CD8-positive, alpha-beta memory T cell (primary cell): ENCODE measurements at regions not wholly inside any gene's neighbourhood (a gene's known extent, or its start where the extent isn't known, plus 50 kb on each side); places are given as distances from the start of the nearest gene placed in this dataset.

Source experiments
- CTCF ChIA-PET: fragments of 350-600 bp; sonication (Branson Sonifier 250); formaldehyde crosslinking; loops from one replicate; lab custom pipeline; 2021; ENCODE audit warnings: antibody characterized with exemption; lab: Charles Lee
- POLR2A ChIA-PET: fragments of 350-600 bp; sonication (Branson Sonifier 250); formaldehyde crosslinking; loops from one replicate; lab custom pipeline; 2021; ENCODE audit warnings: antibody characterized with exemption; lab: Charles Lee
- DNase-seq, 5 donors: peaks; one replicate each; pipeline versions ENCODE4 v3.0.0 to v3.0.0-alpha.2; 2020 to 2022; ENCODE audit warnings: mixed read lengths in 1 of 5
- H3K27ac ChIP-seq: one replicate; pipeline ENCODE4 v1.7.0; 2013; ENCODE audit warnings: low read depth, mild to moderate bottlenecking, low read length, moderate library complexity
- H3K27me3 ChIP-seq: 2 replicates; pipeline ENCODE4 v1.7.0; 2013; ENCODE audit warnings: low read length, mild to moderate bottlenecking; ENCODE audit not compliant: insufficient read depth, poor library complexity, severe bottlenecking
- H3K36me3 ChIP-seq: 2 replicates; pipeline ENCODE4 v1.7.0; 2013; ENCODE audit warnings: mild to moderate bottlenecking, low read length, moderate library complexity; ENCODE audit not compliant: insufficient read depth
- H3K4me1 ChIP-seq: 2 replicates; pipeline ENCODE4 v1.7.0; 2013; ENCODE audit warnings: mild to moderate bottlenecking, low read length, moderate library complexity; ENCODE audit not compliant: insufficient read depth
- H3K4me3 ChIP-seq: 2 replicates; pipeline ENCODE4 v1.7.0; 2013; ENCODE audit warnings: mild to moderate bottlenecking, low read length
- H3K9me3 ChIP-seq: 2 replicates; pipeline ENCODE4 v1.7.0; 2013; ENCODE audit warnings: mild to moderate bottlenecking, low read length
- H3K27ac Mint-ChIP-seq, 8 donors: one replicate each; pipeline ENCODE4 v1.8.0; 2020 to 2021; ENCODE audit warnings: mixed read lengths in 8 of 8, mild to moderate bottlenecking in 6 of 8, inconsistent platforms in 3 of 8, moderate library complexity in 3 of 8
- H3K27me3 Mint-ChIP-seq, 2 donors: one replicate each; pipeline ENCODE4 v1.8.0; 2020 to 2021; ENCODE audit warnings: mixed read lengths in 2 of 2, mild to moderate bottlenecking in 1 of 2, moderate library complexity in 1 of 2
- H3K36me3 Mint-ChIP-seq, 3 donors: one replicate each; pipeline ENCODE4 v1.8.0; 2020 to 2021; ENCODE audit warnings: mixed read lengths in 3 of 3, inconsistent platforms in 1 of 3, mild to moderate bottlenecking in 1 of 3
- H3K4me1 Mint-ChIP-seq, 3 donors: one replicate each; pipeline ENCODE4 v1.8.0; 2020 to 2021; ENCODE audit warnings: mixed read lengths in 3 of 3, inconsistent platforms in 1 of 3, mild to moderate bottlenecking in 1 of 3
- H3K4me3 Mint-ChIP-seq, 7 donors: one replicate each; pipeline ENCODE4 v1.8.0; 2020 to 2021; ENCODE audit warnings: mixed read lengths in 7 of 7, mild to moderate bottlenecking in 6 of 7, moderate library complexity in 4 of 7, inconsistent platforms in 2 of 7
- H3K9me3 Mint-ChIP-seq, 5 donors: one replicate each; pipeline ENCODE4 v1.8.0; 2020 to 2022; ENCODE audit warnings: mixed read lengths in 5 of 5, mild to moderate bottlenecking in 3 of 5, moderate library complexity in 2 of 5, inconsistent platforms in 1 of 5

DNA sequence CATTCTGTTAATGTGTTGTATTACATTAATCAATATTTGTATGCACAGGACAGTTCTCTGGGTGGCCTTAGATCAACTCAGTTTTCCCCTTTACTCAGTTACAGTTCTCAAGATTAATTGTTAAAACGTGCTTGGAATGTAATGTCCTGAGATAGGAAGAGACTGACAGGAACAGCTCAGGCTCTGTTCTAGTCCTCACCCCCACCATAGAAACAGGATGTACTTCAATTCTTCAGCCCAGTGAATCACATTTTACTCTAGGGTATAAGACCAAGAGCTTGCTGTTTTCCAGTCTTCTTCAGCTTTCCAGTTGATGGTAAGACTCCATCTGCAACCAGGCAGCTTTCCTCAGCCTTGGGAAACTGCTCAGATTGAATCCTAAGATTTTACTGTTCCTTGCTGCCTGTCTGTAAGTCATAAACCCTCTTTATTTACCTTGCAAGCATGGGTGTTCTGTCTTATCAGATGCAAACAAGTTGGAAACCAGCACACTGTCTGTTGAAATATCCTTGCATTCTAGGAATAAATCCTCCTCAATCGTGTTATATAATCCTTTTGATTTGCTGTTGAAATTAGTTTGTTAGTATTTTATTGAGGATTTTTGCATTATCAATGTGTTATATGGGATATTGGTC is 836.9 kb upstream of the PCDH9 start:
- H3K9me3 ChIP-seq: no peaks in the 10 kb centered on the region
- CTCF ChIA-PET: no interaction called here
- no peak for DNase-seq
- H3K36me3 Mint-ChIP-seq: no peaks in the 10 kb centered on the region
- H3K4me3 ChIP-seq: no peak overlapping the region
- H3K4me1 ChIP-seq: no peaks in the 10 kb centered on the region
- peaks cover 0 to 40% (median 7%) of the 10 kb centered on the region in 5 donors for H3K9me3 Mint-ChIP-seq
- H3K4me3 Mint-ChIP-seq: no peak overlapping the region
- H3K27me3 ChIP-seq: no peaks in the 10 kb centered on the region
- no peak overlapping the region for H3K27ac ChIP-seq
- no peaks in the 10 kb centered on the region for H3K36me3 ChIP-seq
- no peaks in the 10 kb centered on the region for H3K27me3 Mint-ChIP-seq
- H3K27ac Mint-ChIP-seq: no peak overlapping the region
- POLR2A ChIA-PET: interaction anchor here (0.5 kb wide), 1 partner anchor 233 kb away, joined by 3 read pairs; no protein-coding TSS in a partner anchor
- H3K4me1 Mint-ChIP-seq: no peaks in the 10 kb centered on the region

GRCh38 chr13:68064001-68064770 is 834.0 kb upstream of the PCDH9 start:
- H3K4me1 Mint-ChIP-seq: no peaks in the 10 kb centered on the region
- Histone ChIP-seq H3K4me1 (no peaks in the 10 kb centered on the region), H3K9me3 (no peaks in the 10 kb centered on the region), H3K27me3 (no peaks in the 10 kb centered on the region), H3K36me3 (no peaks in the 10 kb centered on the region), H3K27ac (no peak overlapping the region), H3K4me3 (no peak overlapping the region)
- H3K27ac Mint-ChIP-seq: no peak overlapping the region
- CTCF ChIA-PET: no interaction called here
- peaks cover 0 to 32% (median 2%) of the 10 kb centered on the region in 5 donors for H3K9me3 Mint-ChIP-seq
- DNase-seq: no peak
- H3K36me3 Mint-ChIP-seq: no peaks in the 10 kb centered on the region
- POLR2A ChIA-PET: no interaction called here
- H3K4me3 Mint-ChIP-seq: no peak overlapping the region
- H3K27me3 Mint-ChIP-seq: no peaks in the 10 kb centered on the region

- peaks cover 0 to 24% (median 0%) of the 10 kb centered on the region in 5 donors for H3K9me3 Mint-ChIP-seq
- Histone ChIP-seq H3K9me3 (no peaks in the 10 kb centered on the region), H3K36me3 (no peaks in the 10 kb centered on the region), H3K27me3 (no peaks in the 10 kb centered on the region), H3K27ac (no peak overlapping the region), H3K4me3 (no peak overlapping the region), H3K4me1 (no peaks in the 10 kb centered on the region)
- CTCF ChIA-PET: no interaction called here
- POLR2A ChIA-PET: no interaction called here
- no peaks in the 10 kb centered on the region for H3K4me1 Mint-ChIP-seq
- H3K4me3 Mint-ChIP-seq: no peak overlapping the region
- no peak overlapping the region for H3K27ac Mint-ChIP-seq
- no peaks in the 10 kb centered on the region for H3K27me3 Mint-ChIP-seq
- no peaks in the 10 kb centered on the region for H3K36me3 Mint-ChIP-seq
- DNase-seq: no peak
Observed at GRCh38 chr13:68063181-68063580, 833.0 kb upstream of the PCDH9 start.

DNA sequence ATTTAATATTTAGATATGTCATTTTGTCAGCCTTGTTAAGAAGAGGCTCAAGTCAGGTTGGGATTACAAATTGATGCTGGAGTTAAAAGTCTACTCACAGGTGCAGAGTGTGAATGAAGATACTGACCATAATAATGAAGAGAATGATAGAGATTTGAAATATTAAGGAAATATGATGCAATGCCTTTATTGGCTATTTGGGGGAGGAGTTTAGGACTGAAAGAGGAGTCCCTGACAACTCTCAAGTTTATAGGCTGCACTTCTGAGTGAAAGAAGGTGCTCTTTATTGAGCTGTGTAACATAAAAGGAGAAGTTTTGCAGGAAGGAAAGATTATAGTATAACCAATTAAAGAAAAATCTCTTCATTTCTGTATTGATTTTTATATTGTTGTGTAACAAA is 827.7 kb upstream of the PCDH9 start:
- no peak for DNase-seq
- Mint-ChIP-seq H3K27ac (no peak overlapping the region), H3K9me3 (peaks cover 3 to 24% (median 13%) of the 10 kb centered on the region in 5 donors), H3K4me1 (no peaks in the 10 kb centered on the region), H3K27me3 (no peaks in the 10 kb centered on the region), H3K36me3 (no peaks in the 10 kb centered on the region), H3K4me3 (no peak overlapping the region)
- Histone ChIP-seq H3K27ac (no peak overlapping the region), H3K4me1 (no peaks in the 10 kb centered on the region), H3K27me3 (no peaks in the 10 kb centered on the region), H3K9me3 (no peaks in the 10 kb centered on the region), H3K36me3 (no peaks in the 10 kb centered on the region), H3K4me3 (no peak overlapping the region)
- POLR2A ChIA-PET: no interaction called here
- CTCF ChIA-PET: no interaction called here

GRCh38 chr13:68056816-68057710 is 826.9 kb upstream of the PCDH9 start:
- Histone ChIP-seq H3K9me3 (no peaks in the 10 kb centered on the region), H3K27ac (no peak overlapping the region), H3K36me3 (no peaks in the 10 kb centered on the region), H3K27me3 (no peaks in the 10 kb centered on the region), H3K4me1 (no peaks in the 10 kb centered on the region), H3K4me3 (no peak overlapping the region)
- ChIA-PET POLR2A (no interaction called here), CTCF (no interaction called here)
- Mint-ChIP-seq H3K36me3 (no peaks in the 10 kb centered on the region), H3K9me3 (peaks cover 3 to 20% (median 13%) of the 10 kb centered on the region in 5 donors), H3K27me3 (no peaks in the 10 kb centered on the region), H3K27ac (no peak overlapping the region), H3K4me3 (no peak overlapping the region), H3K4me1 (no peaks in the 10 kb centered on the region)
- no peak for DNase-seq

- no peak for DNase-seq
- Histone ChIP-seq H3K27ac (no peak overlapping the region), H3K27me3 (no peaks in the 10 kb centered on the region), H3K4me3 (no peak overlapping the region), H3K9me3 (no peaks in the 10 kb centered on the region), H3K36me3 (no peaks in the 10 kb centered on the region), H3K4me1 (no peaks in the 10 kb centered on the region)
- no peaks in the 10 kb centered on the region for H3K27me3 Mint-ChIP-seq
- H3K36me3 Mint-ChIP-seq: no peaks in the 10 kb centered on the region
- H3K4me3 Mint-ChIP-seq: no peak overlapping the region
- no peaks in the 10 kb centered on the region for H3K4me1 Mint-ChIP-seq
- POLR2A ChIA-PET: no interaction called here
- CTCF ChIA-PET: no interaction called here
- H3K27ac Mint-ChIP-seq: no peak overlapping the region
- H3K9me3 Mint-ChIP-seq: peaks cover 1 to 30% (median 8%) of the 10 kb centered on the region in 5 donors
Observed at GRCh38 chr13:68051910-68052309, 821.8 kb upstream of the PCDH9 start.

GRCh38 chr13:68050761-68051160 is 820.6 kb upstream of the PCDH9 start:
- Histone ChIP-seq H3K27ac (no peak overlapping the region), H3K27me3 (no peaks in the 10 kb centered on the region), H3K36me3 (no peaks in the 10 kb centered on the region), H3K9me3 (no peaks in the 10 kb centered on the region), H3K4me3 (no peak overlapping the region), H3K4me1 (no peaks in the 10 kb centered on the region)
- no peak for DNase-seq
- H3K27ac Mint-ChIP-seq: no peak overlapping the region
- H3K9me3 Mint-ChIP-seq: peaks cover 0 to 29% (median 5%) of the 10 kb centered on the region in 5 donors
- no peaks in the 10 kb centered on the region for H3K4me1 Mint-ChIP-seq
- ChIA-PET POLR2A (no interaction called here), CTCF (no interaction called here)
- no peaks in the 10 kb centered on the region for H3K27me3 Mint-ChIP-seq
- no peak overlapping the region for H3K4me3 Mint-ChIP-seq
- no peaks in the 10 kb centered on the region for H3K36me3 Mint-ChIP-seq
